NCI-H1048 (cell line): ENCODE measurements at regions not wholly inside any gene's neighbourhood (a gene's known extent, or its start where the extent isn't known, plus 50 kb on each side); places are given as distances from the start of the nearest gene placed in this dataset.
"Not testable (repeated sequence)": the region's sequence is repeated elsewhere in the genome, so short reads cannot be mapped to it uniquely, and the experiment has no call there.

Source experiments
- DNase-seq: peaks from one replicate; lab custom pipeline; 2025; lab: John Stamatoyannopoulos, UW

DNA sequence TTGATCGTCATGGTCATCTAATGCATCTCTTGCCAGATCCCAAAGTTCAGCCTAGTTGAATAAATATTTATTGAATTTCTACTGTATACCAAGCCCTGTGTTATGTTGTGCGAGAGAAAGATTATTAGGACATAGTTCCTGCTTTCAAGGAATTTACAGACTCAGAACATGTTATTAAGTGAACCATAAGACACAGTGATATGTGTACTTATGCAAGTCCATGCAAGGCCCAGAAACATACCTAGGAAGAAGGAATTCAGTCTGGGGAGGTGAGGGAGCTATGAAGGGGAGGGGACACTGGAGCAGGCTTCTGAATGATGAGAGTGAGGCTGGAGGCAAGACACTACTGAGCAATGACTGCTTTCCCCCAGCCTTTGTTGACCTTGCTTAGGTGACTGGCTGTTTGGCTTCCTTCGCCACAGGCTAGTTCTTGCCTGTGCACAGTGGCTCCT is 81.4 kb downstream of the ACAA2 start:
- DNase-seq = no peak

DNA sequence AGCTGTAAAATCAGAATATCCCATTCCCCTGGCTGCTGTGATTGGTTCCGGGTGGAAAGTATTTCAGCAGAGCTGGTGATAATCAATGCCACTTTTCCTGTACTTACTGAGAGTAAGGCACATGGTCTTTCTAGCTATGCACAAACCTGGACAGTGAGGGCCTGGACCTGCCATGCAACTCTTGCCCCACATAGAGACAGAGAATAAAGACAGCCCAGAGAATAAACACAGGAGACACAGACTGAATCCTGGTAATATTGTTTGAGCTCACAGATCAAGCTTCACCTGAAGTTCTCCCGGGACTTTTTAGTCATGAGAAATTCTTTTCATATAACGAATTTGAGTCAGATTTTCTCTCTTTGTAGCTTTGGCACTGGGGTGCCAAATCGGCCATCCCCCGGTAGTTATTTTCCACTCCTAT is 81.9 kb downstream of the ACAA2 start:
- no peak for DNase-seq

DNA sequence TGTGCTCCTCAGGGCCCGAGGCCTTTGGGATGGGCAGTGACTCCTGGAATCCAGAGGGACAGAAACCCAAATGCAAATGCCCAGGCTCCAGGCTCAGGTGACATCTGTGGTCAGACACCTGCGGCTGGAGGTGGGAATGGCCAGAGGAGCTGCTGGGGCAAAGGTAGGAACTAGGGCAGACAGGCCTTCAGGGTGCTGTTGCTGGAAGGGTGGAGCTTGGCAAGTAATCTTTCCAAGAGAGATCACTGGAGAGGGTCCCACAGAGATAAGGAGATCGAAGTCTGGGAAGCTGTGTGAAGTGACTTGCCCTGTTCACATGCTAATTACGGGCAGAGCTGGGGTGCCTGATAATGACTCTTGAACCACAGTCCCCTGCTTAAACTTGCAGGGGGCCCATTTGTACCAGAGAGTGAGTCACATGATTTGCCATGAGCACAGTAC is 82.4 kb downstream of the ACAA2 start:
- DNase-seq = no peak

DNA sequence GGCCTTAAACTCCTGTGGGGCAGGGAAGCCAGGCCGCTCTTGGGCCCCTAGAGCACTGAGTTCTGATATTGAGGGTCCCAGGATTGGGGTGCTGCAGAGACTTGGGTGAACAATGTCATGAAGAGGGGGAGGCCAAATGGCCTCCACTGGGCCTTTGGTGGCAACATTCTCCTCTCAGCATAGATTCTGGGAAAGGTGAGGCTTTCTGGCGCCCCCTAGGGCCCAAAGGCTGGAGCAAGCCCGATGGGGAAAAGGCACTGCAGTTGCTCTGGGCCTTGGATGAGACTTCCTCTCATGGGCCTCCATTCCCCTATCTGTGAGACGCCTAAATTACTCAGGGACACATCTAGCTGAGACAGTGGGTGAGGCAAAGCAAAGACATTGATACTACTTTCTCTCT is 84.8 kb downstream of the ACAA2 start:
- peak; percentile 18 for DNase-seq

DNA sequence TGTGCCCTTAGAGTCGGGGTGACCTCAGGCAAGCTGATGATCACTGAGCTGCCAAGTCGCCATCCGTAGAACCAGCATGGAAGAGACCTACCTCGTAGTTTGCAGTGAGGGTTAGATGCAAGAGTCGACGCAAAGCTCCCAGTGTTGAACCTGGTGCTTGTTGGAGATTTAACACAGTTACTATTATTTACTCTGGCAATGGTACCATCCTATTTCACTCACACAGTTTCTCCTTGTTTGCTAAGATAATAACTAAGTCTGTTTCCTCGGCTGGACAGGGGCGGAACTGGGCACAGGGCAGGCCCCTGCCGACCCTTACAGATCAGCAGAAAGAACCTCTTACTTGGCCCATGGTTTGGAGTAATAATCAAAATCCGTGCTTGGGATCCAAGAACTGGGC is 85.5 kb downstream of the ACAA2 start:
- DNase-seq = no peak

DNA sequence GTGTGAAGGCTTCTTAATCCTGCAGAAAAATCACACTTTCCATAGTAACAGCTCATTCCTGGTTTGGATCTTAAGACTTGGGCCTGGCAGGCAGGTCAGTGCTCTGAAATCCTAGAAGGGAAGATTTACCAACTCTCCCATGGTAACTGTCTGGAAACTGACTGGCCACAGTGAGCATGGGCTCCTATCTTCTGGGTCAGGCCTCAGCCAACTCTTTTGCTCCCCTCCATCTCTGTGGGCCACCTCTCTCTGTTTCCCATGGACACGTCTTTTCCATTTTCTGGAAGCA is 86.7 kb downstream of the ACAA2 start:
- no peak for DNase-seq

DNA sequence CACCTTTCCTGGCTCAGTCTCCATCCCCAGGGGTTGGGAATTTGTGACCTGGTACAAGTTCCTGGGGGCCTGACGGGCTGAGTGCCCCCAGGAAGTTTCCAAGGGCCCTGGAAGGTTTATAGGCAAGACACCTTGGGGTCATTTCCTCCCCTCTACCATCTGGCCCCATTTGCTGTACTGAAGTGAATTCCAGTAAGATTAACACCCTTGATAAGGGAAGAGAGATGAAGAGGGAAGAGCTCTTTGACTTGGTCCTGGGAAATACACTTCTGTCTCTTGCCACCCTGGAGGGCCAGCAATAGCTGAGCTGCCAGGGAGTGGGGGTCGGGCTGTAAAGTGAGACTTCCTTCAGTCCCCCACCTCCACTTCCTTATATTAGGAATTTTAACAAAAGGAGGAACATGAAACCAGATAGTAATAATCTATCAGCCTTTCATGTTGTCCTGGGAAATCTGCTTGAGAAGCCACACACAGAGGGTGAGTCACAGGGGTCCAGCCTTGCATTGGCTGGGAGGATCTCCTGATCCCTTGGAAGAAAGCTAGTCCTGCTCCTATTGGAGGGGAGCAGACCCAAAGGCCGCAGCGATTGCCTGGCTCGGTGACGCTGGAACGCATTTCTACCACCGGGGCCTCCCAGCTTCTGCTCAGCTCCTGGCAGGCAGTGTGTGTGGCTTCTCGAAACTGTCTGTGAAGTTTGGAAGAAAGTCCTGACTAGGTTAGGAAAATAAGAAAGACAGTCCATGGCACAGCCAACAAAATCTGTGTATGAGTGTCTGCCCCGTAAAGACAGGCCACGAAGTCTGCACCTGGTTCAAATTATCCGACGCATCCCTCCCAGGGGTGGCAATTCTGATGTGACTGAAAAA is 87.3 kb downstream of the ACAA2 start:
- DNase-seq = no peak

DNA sequence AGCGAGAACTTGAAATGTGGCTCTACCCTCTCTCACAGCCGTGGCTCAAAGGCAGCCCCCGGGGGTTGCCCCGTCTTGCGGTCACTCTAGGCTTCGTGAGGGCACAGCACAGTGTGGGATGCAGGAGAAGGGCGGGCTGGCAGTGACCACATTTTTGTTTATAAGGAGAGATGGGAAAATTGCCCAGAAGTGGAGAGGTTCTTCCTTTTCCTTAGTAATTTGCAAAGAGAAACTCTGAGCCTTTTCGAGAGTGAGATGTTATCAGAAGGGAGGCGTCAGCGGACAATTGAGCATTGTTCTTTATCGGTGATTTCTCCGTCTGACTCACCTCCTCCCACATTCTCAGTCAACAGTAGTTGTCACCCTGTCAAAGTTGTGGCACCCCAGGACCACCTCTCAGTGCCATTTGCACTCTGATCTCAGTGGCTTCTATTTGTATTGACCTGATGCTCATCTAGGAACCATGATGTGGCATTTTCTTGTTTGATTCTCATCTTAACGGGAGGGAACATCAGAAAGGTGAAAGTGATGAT is 89.6 kb downstream of the ACAA2 start:
- DNase-seq = peak; percentile 51

DNA sequence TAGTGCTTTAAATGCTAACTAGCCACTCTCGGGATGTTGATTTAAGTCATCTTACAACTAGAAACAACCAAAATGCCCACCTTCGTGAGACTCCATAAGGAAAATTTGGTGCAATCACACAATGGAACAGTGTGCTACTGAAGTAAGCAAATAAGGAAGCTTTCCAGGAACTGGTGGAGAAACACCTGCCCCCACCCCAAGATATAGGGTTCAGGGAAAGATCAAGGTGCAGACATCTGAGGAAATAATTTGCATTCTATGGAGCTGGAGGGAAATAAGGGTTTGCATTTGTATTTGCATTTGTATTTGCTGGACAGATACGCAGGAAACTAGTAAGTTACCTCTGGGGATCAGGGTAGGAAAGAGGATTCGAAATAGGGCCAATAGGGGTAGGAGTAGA is 90.9 kb downstream of the ACAA2 start:
- DNase-seq = peak; percentile 59

DNA sequence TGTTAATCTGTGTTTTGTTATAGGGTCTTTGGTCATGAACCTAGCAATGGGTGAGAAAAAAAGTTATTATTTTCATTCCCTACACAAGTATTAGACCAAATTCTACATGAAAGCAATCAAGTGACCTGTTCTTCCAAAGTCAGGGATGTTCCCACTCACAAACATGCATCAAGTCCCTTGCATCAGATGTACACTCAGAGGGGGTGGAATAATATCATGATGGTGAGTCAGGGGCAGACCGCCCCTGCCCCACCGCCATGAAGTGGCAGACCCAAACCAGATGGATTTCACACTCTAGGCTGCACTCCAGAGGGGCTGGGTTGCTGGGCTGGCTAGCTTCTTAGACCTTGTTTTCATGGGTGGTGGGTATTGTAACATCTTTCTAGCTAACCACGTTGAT is 91.4 kb downstream of the ACAA2 start:
- DNase-seq = no peak

DNA sequence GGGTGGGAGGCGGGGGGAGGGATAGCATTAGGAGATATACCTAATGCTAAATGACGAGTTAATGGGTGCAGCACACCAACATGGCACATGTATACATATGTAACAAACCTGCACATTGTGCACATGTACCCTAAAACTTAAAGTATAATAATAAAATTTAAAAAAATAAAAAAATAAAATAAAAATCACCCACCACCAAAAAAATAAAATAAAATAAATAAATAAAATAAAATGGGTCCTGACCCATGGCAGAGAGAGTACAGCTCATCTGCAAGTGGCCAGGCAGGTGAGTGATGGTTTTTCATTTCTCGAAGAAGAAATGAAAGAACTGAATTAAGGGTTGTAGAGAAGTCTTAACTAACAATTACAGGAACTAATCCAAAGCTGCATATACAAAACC is 92.4 kb downstream of the ACAA2 start:
- not testable (repeated sequence) for DNase-seq

DNA sequence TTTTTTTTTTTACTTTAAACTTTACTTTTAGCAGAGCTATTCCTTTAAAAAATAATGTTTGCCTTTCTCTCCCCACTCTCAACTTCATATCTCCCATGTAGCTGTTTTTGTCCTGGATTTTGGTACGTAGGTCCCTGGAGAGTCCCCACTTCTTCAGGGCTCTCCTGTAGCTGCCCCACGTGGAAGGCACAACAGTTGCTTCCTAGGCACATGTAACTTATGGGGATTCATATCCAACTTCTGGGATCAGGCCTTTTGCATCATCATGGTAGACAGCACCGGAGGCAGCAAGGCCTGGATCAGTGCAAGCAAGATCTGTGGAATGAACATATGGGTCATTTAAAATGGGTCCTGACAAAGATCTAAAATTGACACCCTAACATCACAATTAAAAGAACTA is 95.7 kb downstream of the ACAA2 start:
- no peak for DNase-seq

DNA sequence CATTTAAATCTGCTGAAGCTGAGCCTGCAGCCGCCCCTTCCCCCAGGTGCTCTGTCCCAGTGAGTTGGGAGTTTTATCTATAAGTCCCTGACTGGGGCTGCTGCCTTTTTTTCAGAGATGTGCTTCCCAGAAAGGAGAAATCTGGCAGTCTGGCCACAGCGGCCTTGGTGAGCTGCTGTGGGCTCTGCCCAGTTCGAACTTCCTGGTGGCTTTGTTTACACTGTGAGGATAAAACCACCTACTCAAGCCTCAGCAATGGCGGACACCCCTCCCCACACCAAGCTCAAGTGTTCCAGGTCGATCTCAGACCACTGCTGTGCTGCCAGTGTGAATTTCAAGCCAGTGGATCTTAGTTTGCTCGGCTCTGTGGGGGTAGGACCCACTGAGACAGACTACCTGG is 97.3 kb downstream of the ACAA2 start:
- no peak for DNase-seq

DNA sequence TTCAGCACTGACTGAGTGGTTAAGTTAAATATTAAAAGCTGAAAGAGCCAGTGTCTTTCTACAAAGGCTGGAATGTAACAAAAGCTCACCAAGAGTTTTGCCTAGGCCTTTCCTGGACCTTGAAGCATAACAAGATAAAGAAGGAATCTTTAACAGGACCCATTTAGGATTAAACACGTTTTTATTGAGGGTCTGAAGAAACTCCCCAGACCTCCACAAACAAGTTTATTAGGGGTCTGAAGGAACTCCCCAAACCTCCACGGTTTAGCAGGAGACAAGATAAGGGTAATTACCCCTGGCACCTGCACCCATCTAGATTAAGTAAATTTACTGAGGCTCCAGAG is 104.0 kb downstream of the ACAA2 start:
- DNase-seq = no peak

DNA sequence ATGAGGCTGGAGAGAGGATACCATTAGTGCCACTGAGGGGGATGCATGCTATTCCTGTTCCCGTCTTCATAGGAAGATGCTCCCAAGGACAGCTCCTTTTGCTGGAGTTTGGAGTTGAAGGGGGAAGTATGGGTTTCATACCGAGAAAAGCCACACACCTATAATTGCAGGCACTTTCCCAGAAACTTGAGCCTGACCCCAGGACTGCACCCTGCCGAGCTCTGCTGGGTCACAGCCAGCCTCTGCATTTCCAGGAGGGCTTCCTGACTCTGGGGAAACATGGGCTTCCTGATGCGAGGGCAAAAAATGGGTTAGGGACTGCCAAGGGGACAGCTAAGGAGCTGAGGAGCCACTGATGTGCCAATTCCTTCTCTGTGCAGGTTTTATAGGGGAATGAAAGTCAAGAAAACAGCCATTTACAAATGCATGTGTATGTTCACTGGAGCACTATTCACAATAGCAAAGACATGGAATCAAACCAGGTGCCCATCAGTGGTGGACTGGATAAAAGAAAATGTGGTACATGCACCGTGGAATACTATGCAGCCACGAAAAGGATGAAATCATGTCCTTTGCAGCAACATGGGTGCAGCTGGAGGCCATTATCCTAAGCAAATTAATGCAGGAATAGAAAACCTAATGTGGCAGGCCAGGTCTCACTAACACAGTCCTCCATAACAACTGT is 104.5 kb downstream of the ACAA2 start:
- no peak for DNase-seq

DNA sequence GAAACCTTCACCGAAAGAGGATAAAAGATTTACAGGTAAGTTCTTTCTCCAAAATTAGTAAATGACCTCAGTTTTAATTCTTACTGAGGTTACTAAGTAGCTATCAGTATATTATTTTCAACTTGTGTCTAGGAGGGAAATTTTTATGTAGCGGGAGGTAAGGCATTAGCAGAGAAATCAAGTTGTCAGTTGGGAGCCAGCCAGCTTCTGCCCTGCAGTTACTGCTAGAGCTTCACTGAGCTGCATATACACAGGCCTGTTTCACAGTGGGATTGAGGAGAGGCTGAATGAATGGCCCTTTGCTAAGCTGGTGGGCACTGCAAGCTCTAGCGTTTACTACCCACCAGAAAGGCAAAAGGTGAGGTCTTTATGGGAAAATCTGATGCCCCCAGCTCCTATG is 105.7 kb downstream of the ACAA2 start:
- DNase-seq = no peak

DNA sequence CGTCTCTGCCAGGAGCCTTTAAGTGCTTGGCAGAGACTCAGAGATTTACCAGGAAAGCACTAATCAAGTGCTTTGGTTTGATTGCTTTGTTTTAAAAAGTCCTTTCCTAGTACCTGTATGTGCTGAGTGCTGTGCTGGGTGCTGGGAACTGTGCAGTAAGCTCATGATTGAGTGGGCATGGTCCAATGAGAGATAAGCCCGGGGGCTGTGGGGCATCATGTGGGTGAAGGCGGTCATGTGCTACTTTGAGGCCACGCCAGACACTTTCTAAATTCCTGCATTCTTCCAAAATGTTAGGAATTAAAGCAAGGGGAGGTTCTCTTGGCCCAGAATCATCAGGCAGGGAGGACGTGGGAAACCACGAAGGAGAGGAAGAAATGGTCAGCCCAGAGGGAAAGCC is 109.0 kb downstream of the ACAA2 start:
- no peak for DNase-seq

DNA sequence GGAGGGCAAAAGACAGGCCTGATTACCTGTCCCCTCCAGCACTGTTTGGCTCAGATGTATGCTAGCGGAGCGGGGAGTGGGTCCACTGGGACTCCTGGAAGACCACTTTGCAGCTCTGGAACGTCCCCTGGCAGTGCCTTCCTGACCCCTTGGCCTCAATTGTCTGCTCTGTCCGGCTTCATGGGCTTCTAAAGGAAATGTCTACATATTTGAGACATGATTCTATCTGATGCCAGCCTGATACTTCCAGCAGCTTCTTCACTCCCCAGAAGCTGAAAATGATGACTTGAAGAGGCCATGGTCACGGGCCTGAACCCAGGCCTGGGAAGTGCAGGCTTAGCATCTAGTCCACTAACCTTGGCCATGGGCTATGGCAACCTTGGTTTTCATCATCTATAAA is 112.1 kb downstream of the ACAA2 start:
- no peak for DNase-seq

DNA sequence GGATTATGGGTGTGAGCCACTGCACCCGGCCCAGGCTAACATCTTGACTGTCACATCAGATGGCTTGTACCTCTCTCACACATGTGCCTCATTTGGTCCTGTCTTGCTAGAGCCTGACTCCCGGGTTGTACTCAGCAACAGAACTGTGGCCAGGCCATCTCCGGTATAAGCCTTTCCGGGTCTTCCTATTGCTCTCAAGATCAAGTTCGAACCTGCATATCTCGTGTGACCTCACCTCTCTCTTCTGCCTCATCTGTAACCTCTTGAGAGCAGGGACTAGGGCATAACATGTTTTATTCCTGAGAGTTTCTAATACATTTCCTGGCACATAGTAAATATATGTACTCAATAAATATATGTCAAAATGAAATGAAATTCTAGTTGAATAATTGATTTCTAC is 114.0 kb downstream of the ACAA2 start:
- no peak for DNase-seq

DNA sequence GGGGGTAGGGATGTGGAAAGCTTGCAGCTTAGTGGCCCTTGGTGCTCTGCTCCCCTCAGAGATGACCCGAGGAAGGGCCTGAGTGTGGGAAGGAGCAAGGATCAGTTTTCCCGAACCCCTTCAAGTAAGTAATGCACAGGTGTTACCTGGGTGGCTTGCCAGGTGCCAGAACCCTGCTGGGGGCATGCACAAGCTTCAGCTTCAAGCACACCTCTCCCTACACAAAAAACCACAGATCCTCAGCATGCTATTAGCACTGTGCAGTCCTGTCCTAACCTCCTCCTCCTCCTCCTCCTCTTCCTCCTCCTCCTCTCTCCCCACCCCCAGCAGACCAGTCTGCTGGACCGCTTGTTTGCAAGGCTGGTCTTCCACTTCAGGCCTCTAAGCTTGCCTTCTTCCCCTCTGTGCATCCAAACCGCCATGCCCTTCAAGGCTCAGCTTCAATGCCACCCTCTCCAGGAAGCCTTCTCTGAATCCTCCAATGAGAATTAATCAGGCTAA is 114.8 kb downstream of the ACAA2 start:
- DNase-seq = no peak

DNA sequence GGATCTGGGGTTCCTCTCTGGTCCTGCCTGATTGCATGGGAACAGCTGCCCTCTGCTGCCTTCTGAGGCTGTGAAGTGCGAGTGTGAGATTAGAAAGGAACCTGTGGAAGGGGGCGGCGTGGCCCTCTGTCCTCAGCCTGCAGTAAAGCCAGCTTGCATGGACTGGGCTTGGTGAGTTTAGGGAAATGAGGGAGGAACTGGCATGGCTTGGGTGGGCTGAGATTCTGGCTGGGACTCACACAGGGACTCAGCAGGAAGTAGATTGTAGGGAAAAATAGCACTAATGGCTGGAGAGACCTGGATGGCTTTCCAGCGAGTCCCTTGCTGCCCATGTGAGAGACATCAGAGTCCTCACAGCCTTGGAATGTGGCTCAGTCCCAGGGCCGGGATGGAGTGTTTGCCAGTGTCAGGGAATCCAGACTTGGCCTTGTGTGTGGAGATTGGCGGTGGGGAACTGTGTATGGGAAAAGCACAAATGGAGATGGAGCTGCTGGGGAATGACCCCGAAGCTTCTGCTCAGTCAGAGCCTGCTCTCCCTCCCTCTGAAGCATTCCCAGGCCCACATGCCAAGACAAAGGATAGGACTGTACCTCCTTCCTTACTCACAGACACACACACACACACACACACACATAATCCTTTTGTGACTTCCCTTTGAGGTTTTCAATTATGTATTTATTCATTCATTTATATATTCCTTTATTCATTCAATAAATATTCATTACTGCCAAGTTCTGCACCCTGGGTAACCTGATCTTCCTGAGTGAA is 115.4 kb downstream of the ACAA2 start:
- no peak for DNase-seq

DNA sequence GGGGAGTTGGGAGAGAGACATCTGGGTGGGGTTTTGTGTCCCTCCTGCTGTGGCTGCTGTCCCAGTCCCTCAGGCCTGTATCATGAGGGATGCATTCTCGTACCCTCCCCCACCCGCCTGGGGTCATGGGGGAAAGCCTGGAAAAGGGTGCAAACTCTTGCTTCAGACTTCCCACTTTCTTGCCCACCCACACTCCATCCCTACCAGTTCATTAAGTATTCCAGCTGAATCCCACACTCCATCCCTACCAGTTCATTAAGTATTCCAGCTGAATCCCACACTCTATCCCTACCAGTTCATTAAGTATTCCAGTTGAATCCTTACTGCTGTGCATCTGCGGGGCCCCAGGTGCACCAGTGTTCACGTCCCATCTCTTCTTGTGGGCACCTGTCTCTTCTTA is 116.3 kb downstream of the ACAA2 start:
- no peak for DNase-seq

DNA sequence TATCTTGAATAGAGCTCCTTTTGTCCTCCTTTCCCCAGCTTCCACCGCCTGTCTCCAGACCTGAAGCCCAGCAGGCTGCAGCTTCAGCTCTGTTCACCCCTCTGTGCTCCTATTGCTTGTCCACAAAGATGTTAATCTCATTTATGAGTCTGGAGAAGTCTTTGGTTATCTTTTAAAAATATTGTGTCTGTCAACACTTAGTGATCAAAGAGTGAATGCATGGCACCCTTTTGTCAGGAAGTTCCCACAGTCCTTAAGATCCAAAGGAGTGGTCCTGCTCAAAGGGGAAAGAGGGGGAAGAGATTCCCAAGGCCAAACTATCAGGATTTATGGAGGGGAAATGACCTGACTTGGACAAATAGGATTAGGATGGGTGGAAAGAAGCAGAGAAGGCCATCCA is 118.9 kb downstream of the ACAA2 start:
- DNase-seq = no peak
